Type B pancreatic cell (in vitro differentiated cells): ENCODE measurements at regions not wholly inside any gene's neighbourhood (a gene's known extent, or its start where the extent isn't known, plus 50 kb on each side); places are given as distances from the start of the nearest gene placed in this dataset.

ENCODE experiments used
- DNase-seq: peaks from one replicate; pipeline ENCODE4 v3.0.0; 2021; ENCODE audit warnings: mixed read lengths; ENCODE audit not compliant: unreplicated experiment; ENCODE audit errors: extremely low spot score
- H3K27ac Mint-ChIP-seq: 2 replicates; pipeline ENCODE4 v1.8.0; 2021; ENCODE audit warnings: mild to moderate bottlenecking, mixed read lengths
- H3K27me3 Mint-ChIP-seq: 2 replicates; pipeline ENCODE4 v1.8.0; 2021; ENCODE audit warnings: mixed read lengths
- H3K36me3 Mint-ChIP-seq: 2 replicates; pipeline ENCODE4 v1.8.0; 2021; ENCODE audit warnings: mixed read lengths
- H3K4me1 Mint-ChIP-seq: one replicate; pipeline ENCODE4 v1.8.0; 2021; ENCODE audit warnings: mixed read lengths; ENCODE audit not compliant: unreplicated experiment
- H3K4me3 Mint-ChIP-seq: 2 replicates; pipeline ENCODE4 v1.8.0; 2021; ENCODE audit warnings: mild to moderate bottlenecking, mixed read lengths
- H3K9me3 Mint-ChIP-seq: 2 replicates; pipeline ENCODE4 v1.8.0; 2021; ENCODE audit warnings: mixed read lengths
- CTCF ChIP-seq: fragments of 200-600 bp; sonication (generic); conservative IDR thresholded peaks from 2 replicates; pipeline ENCODE4 v1.5.0; 2021; ENCODE audit warnings: antibody characterized with exemption, mild to moderate bottlenecking

GRCh38 chr6:14472986-14473337 lies 355.4 kb downstream of the CD83 start:
- Mint-ChIP-seq H3K4me3 (no peak overlapping the region), H3K27me3 (no peaks in the 10 kb centered on the region), H3K36me3 (peaks cover 5% of the 10 kb centered on the region), H3K4me1 (peaks cover 8% of the 10 kb centered on the region), H3K27ac (no peak overlapping the region), H3K9me3 (peaks cover 15% of the 10 kb centered on the region)
- no peak for DNase-seq
- no peak for TF ChIP-seq CTCF

GRCh38 chr6:14474816-14475215 lies 357.2 kb downstream of the CD83 start:
- Mint-ChIP-seq H3K4me3 (no peak overlapping the region), H3K9me3 (peaks cover 6% of the 10 kb centered on the region), H3K36me3 (peaks cover 5% of the 10 kb centered on the region), H3K4me1 (peaks cover 8% of the 10 kb centered on the region), H3K27ac (no peak overlapping the region), H3K27me3 (no peaks in the 10 kb centered on the region)
- no peak for DNase-seq
- TF ChIP-seq CTCF = no peak

- peaks cover 6% of the 10 kb centered on the region for H3K9me3 Mint-ChIP-seq
- peaks cover 6% of the 10 kb centered on the region for H3K4me1 Mint-ChIP-seq
- DNase-seq = no peak
- peaks cover 5% of the 10 kb centered on the region for H3K36me3 Mint-ChIP-seq
- no peak overlapping the region for H3K27ac Mint-ChIP-seq
- H3K4me3 Mint-ChIP-seq = no peak overlapping the region
- H3K27me3 Mint-ChIP-seq = no peaks in the 10 kb centered on the region
- no peak for TF ChIP-seq CTCF
These were observed 357.7 kb downstream of the CD83 start for GRCh38 chr6:14475306-14475705.

GRCh38 chr6:14476793-14477531 lies 359.4 kb downstream of the CD83 start:
- H3K4me1 Mint-ChIP-seq = no peaks in the 10 kb centered on the region
- H3K27me3 Mint-ChIP-seq = no peaks in the 10 kb centered on the region
- H3K36me3 Mint-ChIP-seq = peaks cover 5% of the 10 kb centered on the region
- no peak overlapping the region for H3K27ac Mint-ChIP-seq
- DNase-seq = no peak
- no peak for TF ChIP-seq CTCF
- no peak overlapping the region for H3K4me3 Mint-ChIP-seq
- peaks cover 5% of the 10 kb centered on the region for H3K9me3 Mint-ChIP-seq

- DNase-seq = no peak
- peaks cover 2% of the 10 kb centered on the region for H3K36me3 Mint-ChIP-seq
- no peak overlapping the region for H3K27ac Mint-ChIP-seq
- no peaks in the 10 kb centered on the region for H3K4me1 Mint-ChIP-seq
- TF ChIP-seq CTCF = no peak
- peaks cover 5% of the 10 kb centered on the region for H3K9me3 Mint-ChIP-seq
- no peaks in the 10 kb centered on the region for H3K27me3 Mint-ChIP-seq
- H3K4me3 Mint-ChIP-seq = no peak overlapping the region
These were observed 360.0 kb downstream of the CD83 start for GRCh38 chr6:14477559-14477958.
